Esophagus squamous epithelium (tissue), 5 donors: ENCODE measurements at regions not wholly inside any gene's neighbourhood (a gene's known extent, or its start where the extent isn't known, plus 50 kb on each side); places are given as distances from the start of the nearest gene placed in this dataset.

Experiments used
- DNase-seq: peaks from one replicate; lab custom pipeline; 2025; lab: John Stamatoyannopoulos, UW
- H3K27ac ChIP-seq, 4 donors: fragments of 200-600 bp; sonication (generic); one replicate each; pipeline ENCODE4 v1.5.1; 2016 to 2019; ENCODE audit warnings: mild to moderate bottlenecking in 1 of 4
- H3K27me3 ChIP-seq, 4 donors: fragments of 200-600 bp; sonication (generic); 1 replicate in 3 of 4; 2 replicates in 1 of 4; pipeline versions ENCODE4 v1.5.1 to v1.6.0; 2017 to 2021; ENCODE audit warnings: antibody characterized with exemption in 1 of 4
- H3K36me3 ChIP-seq, 3 donors: fragments of 200-600 bp; sonication (generic); one replicate each; pipeline ENCODE4 v1.5.1; 2016 to 2019
- H3K4me1 ChIP-seq, 3 donors: fragments of 200-600 bp; sonication (generic); one replicate each; pipeline ENCODE4 v1.5.1; 2017 to 2019
- H3K4me3 ChIP-seq, 4 donors: fragments of 200-600 bp; sonication (generic); 1 replicate in 3 of 4; 2 replicates in 1 of 4; pipeline ENCODE4 v1.5.1; 2016 to 2019; ENCODE audit warnings: mild to moderate bottlenecking in 2 of 4, moderate library complexity in 1 of 4
- H3K9me3 ChIP-seq, 3 donors: fragments of 200-600 bp; sonication (generic); one replicate each; pipeline ENCODE4 v1.5.1; 2016 to 2019
- POLR2A ChIP-seq, 4 donors: fragments of 450-650 bp; IDR thresholded peaks; one replicate each; pipeline ENCODE4 v1.6.1; 2017; ENCODE audit warnings: antibody characterized with exemption in 4 of 4, mild to moderate bottlenecking in 4 of 4, moderate library complexity in 3 of 4
- WGBS, 2 donors: methylation state at CpG; one replicate each; pipeline ENCODE4 v1.1.5; 2018; 5-methylcytosine and 5-hydroxymethylcytosine counted together
- intact Hi-C: fragments of 100-400 bp; cut with DNase I; formaldehyde crosslinking; loops from one replicate; pipeline ENCODE4 v1.15.0; 2022
- TF ChIP-seq, protein P1 (sequence below), 6 experiments: fragments of 450-650 bp in 4 of 6; fragments of 200-600 bp in 2 of 6; sonication (generic) in 2 of 6; IDR thresholded peaks; one replicate each; pipeline ENCODE4 v1.5.1; 2016 to 2019; ENCODE audit warnings: antibody characterized with exemption in 6 of 6, mild to moderate bottlenecking in 4 of 6, moderate library complexity in 4 of 6
- donor health status: DM: yes; HTN: yes; CAD: no.

DNA sequence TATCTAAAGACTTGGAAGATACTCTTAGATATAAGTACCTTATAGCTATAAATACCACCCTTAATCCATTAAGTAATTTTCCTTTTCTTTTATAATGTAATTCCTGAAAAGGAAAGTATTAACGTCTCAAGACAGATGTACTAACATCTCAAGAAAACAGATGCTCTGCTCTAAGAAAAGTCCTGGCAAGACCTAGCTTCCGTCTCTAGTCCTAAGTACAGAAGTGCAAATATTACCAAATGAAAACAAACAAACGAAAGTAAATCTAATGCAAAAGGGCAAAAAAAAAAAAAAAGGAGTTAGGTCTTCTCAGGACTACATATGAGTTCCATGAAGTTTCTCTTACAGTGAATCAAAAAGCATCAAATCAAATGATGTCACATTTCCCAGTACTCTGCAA lies 106.8 kb upstream of the PDE10A start:
- no peak overlapping the region for H3K27ac ChIP-seq
- no peaks in the 10 kb centered on the region for H3K27me3 ChIP-seq
- no peaks in the 10 kb centered on the region for H3K9me3 ChIP-seq
- TF ChIP-seq, protein P1, sequence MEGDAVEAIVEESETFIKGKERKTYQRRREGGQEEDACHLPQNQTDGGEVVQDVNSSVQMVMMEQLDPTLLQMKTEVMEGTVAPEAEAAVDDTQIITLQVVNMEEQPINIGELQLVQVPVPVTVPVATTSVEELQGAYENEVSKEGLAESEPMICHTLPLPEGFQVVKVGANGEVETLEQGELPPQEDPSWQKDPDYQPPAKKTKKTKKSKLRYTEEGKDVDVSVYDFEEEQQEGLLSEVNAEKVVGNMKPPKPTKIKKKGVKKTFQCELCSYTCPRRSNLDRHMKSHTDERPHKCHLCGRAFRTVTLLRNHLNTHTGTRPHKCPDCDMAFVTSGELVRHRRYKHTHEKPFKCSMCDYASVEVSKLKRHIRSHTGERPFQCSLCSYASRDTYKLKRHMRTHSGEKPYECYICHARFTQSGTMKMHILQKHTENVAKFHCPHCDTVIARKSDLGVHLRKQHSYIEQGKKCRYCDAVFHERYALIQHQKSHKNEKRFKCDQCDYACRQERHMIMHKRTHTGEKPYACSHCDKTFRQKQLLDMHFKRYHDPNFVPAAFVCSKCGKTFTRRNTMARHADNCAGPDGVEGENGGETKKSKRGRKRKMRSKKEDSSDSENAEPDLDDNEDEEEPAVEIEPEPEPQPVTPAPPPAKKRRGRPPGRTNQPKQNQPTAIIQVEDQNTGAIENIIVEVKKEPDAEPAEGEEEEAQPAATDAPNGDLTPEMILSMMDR (IDR thresholded peaks at IDR 0.05) = no peak
- TF ChIP-seq POLR2A (IDR thresholded peaks at IDR 0.05) = no peak
- no peak overlapping the region for H3K4me3 ChIP-seq
- intact Hi-C loops = no loop called here
- H3K36me3 ChIP-seq = no peaks in the 10 kb centered on the region
- no peaks in the 10 kb centered on the region for H3K4me1 ChIP-seq
- DNase-seq = no peak
- WGBS, 2 donors = 23 to 34% methylated on average over 3 of the region's 3 CpGs

DNA sequence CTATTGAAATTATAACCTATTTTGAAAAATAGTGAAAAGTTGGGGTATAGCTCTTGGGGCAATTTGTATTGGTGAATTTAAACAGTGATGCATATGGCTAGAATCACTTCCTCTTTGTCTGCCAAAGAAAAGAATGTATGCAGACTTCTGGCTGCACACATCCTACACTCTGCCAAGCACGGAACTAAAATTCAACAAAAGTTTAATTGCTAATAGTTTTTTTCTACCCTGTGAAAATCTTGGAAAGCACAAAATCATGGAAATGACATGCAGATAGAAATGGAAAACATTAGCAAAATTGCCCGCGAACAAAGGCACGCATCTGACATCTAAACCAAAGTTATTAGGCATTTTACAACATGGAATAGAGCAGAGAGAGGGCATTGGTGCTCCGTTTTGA lies 106.4 kb upstream of the PDE10A start:
- Histone ChIP-seq H3K27ac (no peak overlapping the region), H3K36me3 (no peaks in the 10 kb centered on the region), H3K9me3 (no peaks in the 10 kb centered on the region), H3K27me3 (no peaks in the 10 kb centered on the region), H3K4me3 (no peak overlapping the region), H3K4me1 (no peaks in the 10 kb centered on the region)
- DNase-seq = no peak
- intact Hi-C loops = no loop called here
- TF ChIP-seq POLR2A (IDR thresholded peaks at IDR 0.05) = no peak
- TF ChIP-seq, protein P1 (IDR thresholded peaks at IDR 0.05) = no peak
- 53 to 56% methylated on average over 5 of the region's 5 CpGs for WGBS, 2 donors

DNA sequence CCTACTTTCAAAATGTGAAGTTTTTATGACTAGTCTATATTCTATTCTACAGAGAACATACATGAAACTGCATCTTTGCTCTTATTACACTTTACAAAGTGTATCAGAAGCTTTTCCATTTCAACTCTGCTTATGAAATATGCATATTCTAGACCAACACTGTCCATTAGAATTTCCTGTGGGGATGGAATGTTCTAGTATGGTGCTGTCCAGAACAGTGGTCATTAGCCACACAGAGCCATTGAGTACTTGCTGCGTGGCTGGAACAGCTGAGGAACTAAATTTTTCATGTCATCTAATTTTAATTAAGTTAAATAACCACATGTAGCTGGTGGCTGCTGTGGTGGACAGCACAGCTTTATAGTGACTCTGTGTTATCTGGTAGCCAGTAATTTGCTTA lies 105.9 kb upstream of the PDE10A start:
- DNase-seq = no peak
- Histone ChIP-seq H3K4me1 (no peaks in the 10 kb centered on the region), H3K9me3 (no peaks in the 10 kb centered on the region), H3K27ac (no peak overlapping the region), H3K36me3 (no peaks in the 10 kb centered on the region), H3K4me3 (no peak overlapping the region), H3K27me3 (no peaks in the 10 kb centered on the region)
- TF ChIP-seq, protein P1 (IDR thresholded peaks at IDR 0.05) = no peak
- TF ChIP-seq POLR2A (IDR thresholded peaks at IDR 0.05) = no peak
- 42 to 53% methylated on average over 1 of the region's 1 CpG for WGBS, 2 donors
- intact Hi-C loops = no loop called here

DNA sequence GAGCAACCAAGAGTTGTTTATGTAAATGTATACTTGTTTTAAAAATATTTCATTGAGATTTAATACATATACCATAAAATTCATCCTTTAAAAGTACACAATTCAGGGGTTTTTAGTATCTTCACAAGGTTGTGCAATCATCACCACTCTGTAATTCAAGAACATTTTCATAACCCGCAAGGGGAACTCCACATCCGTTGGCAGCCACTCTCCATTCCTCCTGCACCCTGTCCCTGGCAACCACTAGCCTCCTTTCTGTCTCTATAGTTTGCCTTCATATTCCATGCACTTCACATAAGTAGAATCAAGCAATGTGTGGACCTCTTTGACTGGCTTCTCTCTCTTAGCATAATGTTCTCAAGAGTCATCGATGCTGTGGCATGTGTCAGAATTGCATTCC lies 104.2 kb upstream of the PDE10A start:
- Histone ChIP-seq H3K4me1 (no peaks in the 10 kb centered on the region), H3K9me3 (no peaks in the 10 kb centered on the region), H3K27ac (no peak overlapping the region), H3K27me3 (no peaks in the 10 kb centered on the region), H3K36me3 (no peaks in the 10 kb centered on the region), H3K4me3 (no peak overlapping the region)
- intact Hi-C loops = no loop called here
- DNase-seq = no peak
- TF ChIP-seq, protein P1 (IDR thresholded peaks at IDR 0.05) = no peak
- WGBS, 2 donors = 60 to 85% methylated on average over 3 of the region's 3 CpGs

DNA sequence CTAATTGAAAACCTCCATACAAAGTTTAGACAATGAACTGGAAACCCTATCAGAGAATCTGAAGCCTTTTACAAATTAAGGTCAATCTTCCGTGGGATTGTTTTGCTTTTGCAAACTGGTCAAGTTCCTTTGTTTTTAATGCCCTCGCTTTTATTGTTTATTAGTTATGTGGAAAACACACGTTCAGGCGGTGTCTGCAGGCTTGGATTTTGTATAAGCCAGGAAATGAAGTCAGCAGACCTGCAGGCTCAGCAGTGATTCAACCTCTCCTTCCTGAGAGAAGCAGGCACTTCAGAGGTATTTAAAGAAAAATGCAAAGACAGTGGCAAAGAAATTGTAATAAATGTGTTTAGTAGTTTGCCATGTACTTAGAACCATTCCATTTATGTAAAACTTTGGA lies 103.4 kb upstream of the PDE10A start:
- TF ChIP-seq POLR2A (IDR thresholded peaks at IDR 0.05) = no peak
- TF ChIP-seq, protein P1 (IDR thresholded peaks at IDR 0.05) = no peak
- DNase-seq = no peak
- no peaks in the 10 kb centered on the region for H3K36me3 ChIP-seq
- H3K4me3 ChIP-seq = no peak overlapping the region
- H3K27me3 ChIP-seq = no peaks in the 10 kb centered on the region
- no peaks in the 10 kb centered on the region for H3K9me3 ChIP-seq
- intact Hi-C loops = no loop called here
- no peaks in the 10 kb centered on the region for H3K4me1 ChIP-seq
- peak overlapping the region in 2 of 4 donors; percentile 6 to 28 for H3K27ac ChIP-seq
- 6 to 13% methylated on average over 4 of the region's 4 CpGs for WGBS, 2 donors
